NT2/D1 (cell line): ENCODE measurements at regions not wholly inside any gene's neighbourhood (a gene's known extent, or its start where the extent isn't known, plus 50 kb on each side); places are given as distances from the start of the nearest gene placed in this dataset.

ENCODE experiments used
- SUZ12 ChIP-seq: IDR thresholded peaks from 2 replicates; pipeline ENCODE4 v1.6.1; 2011; ENCODE audit not compliant: insufficient read length, insufficient read depth; ENCODE audit errors: extremely low read depth
- YY1 ChIP-seq: IDR thresholded peaks from 2 replicates; pipeline ENCODE4 v1.6.1; 2011; ENCODE audit not compliant: insufficient read length, insufficient read depth
- ZNF274 ChIP-seq: IDR thresholded peaks from 2 replicates; pipeline ENCODE4 v1.6.1; 2011; ENCODE audit warnings: mild to moderate bottlenecking, low read depth, low read length

DNA sequence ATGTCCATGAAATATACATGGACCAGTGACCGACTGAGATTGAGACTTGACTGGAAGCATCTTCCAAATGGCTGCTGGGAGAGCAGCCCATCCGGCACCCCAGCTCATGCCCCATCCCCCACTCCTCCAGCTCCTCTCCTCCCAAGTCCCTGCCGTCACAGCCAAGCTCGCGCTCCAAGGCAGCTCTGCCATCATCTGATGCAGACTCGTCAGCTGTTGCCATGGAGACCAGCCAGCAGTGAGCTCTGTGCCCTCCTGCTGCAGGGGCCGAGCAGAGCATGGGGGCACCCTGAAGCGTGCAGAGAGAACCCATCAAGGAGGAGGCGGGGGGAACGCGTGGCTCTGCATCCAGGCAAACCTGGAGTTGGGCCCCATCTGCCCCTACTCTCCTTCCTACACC lies 74.5 kb upstream of the TNRC6C start:
- TF ChIP-seq SUZ12 (no peak), YY1 (no peak), ZNF274 (no peak)
